ENCODE measurements at regions not wholly inside any gene's neighbourhood (a gene's known extent, or its start where the extent isn't known, plus 50 kb on each side); places are given as distances from the start of the nearest gene placed in this dataset.

GRCh38 chr16:79439901-79440300 is 160.6 kb downstream of the MAF start:
- DNase-seq: no peak

GRCh38 chr16:79437764-79438751 is 162.5 kb downstream of the MAF start:
- DNase-seq: no peak

- DNase-seq: no peak
Measured at GRCh38 chr16:79436885-79437284, 163.7 kb downstream of the MAF start.

- DNase-seq: no peak
Measured at GRCh38 chr16:79434771-79435170, 165.8 kb downstream of the MAF start.

GRCh38 chr16:79434092-79434491 is 166.4 kb downstream of the MAF start:
- no peak for DNase-seq

GRCh38 chr16:79431923-79432322 is 168.6 kb downstream of the MAF start:
- DNase-seq: no peak

GRCh38 chr16:79430191-79430678 is 170.3 kb downstream of the MAF start:
- peak; percentile 73 for DNase-seq

GRCh38 chr16:79429381-79430190 is 171.0 kb downstream of the MAF start:
- DNase-seq: peak; percentile 35

GRCh38 chr16:79426663-79427062 is 173.9 kb downstream of the MAF start:
- no peak for DNase-seq

GRCh38 chr16:79422064-79422463 is 178.5 kb downstream of the MAF start:
- DNase-seq: no peak

GRCh38 chr16:79421126-79421525 is 179.4 kb downstream of the MAF start:
- no peak for DNase-seq

GRCh38 chr16:79420493-79420892 is 180.0 kb downstream of the MAF start:
- DNase-seq: no peak

GRCh38 chr16:79419148-79419547 is 181.4 kb downstream of the MAF start:
- no peak for DNase-seq

- no peak for DNase-seq
Measured at GRCh38 chr16:79417601-79418008, 182.9 kb downstream of the MAF start.

GRCh38 chr16:79415983-79416640 is 184.4 kb downstream of the MAF start:
- DNase-seq: no peak

GRCh38 chr16:79412783-79413225 is 187.7 kb downstream of the MAF start:
- DNase-seq: no peak

GRCh38 chr16:79411805-79412204 is 188.7 kb downstream of the MAF start:
- DNase-seq: no peak

- DNase-seq: no peak
Measured at GRCh38 chr16:79411357-79411756, 189.2 kb downstream of the MAF start.

GRCh38 chr16:79409978-79410377 is 190.6 kb downstream of the MAF start:
- no peak for DNase-seq

- no peak for DNase-seq
Measured at GRCh38 chr16:79408355-79408754, 192.2 kb downstream of the MAF start.

GRCh38 chr16:79407461-79408135 is 192.9 kb downstream of the MAF start:
- DNase-seq: no peak

- no peak for DNase-seq
Measured at GRCh38 chr16:79407005-79407404, 193.5 kb downstream of the MAF start.
